Uterus (tissue), 3 donors: ENCODE measurements at regions not wholly inside any gene's neighbourhood (a gene's known extent, or its start where the extent isn't known, plus 50 kb on each side); places are given as distances from the start of the nearest gene placed in this dataset.
"Not testable (repeated sequence)": the region's sequence is repeated elsewhere in the genome, so short reads cannot be mapped to it uniquely, and the experiment has no call there.

Source experiments
- DNase-seq, 2 donors: peaks; one replicate each; pipeline ENCODE4 v3.0.0-alpha.2; 2019 to 2020
- H3K27ac ChIP-seq, 2 donors: fragments of 200-600 bp; sonication (generic); 1 replicate in 1 of 2; 2 replicates in 1 of 2; pipeline ENCODE4 v1.5.1; 2016 to 2018
- H3K27me3 ChIP-seq, 2 donors: fragments of 200-600 bp; sonication (generic); one replicate each; pipeline ENCODE4 v1.5.1; 2018 to 2019; ENCODE audit warnings: control low read depth in 1 of 2
- H3K36me3 ChIP-seq, 2 donors: fragments of 200-600 bp; sonication (generic); one replicate each; pipeline ENCODE4 v1.5.1; 2019; ENCODE audit warnings: control low read depth in 1 of 2
- H3K4me1 ChIP-seq, 2 donors: fragments of 200-600 bp; sonication (generic); one replicate each; pipeline ENCODE4 v1.5.1; 2018 to 2019; ENCODE audit warnings: control low read depth in 1 of 2
- H3K4me3 ChIP-seq, 2 donors: fragments of 200-600 bp; sonication (generic); 1 replicate in 1 of 2; 2 replicates in 1 of 2; pipeline ENCODE4 v1.5.1; 2018 to 2019; ENCODE audit warnings: mild to moderate bottlenecking in 1 of 2
- H3K9me3 ChIP-seq, 2 donors: fragments of 200-600 bp; sonication (generic); one replicate each; pipeline ENCODE4 v1.5.1; 2019; ENCODE audit warnings: control low read depth in 1 of 2
- POLR2A ChIP-seq, 2 donors: fragments of 450-650 bp; IDR thresholded peaks; one replicate each; pipeline ENCODE4 v1.6.1; 2016; ENCODE audit warnings: antibody characterized with exemption in 2 of 2, mild to moderate bottlenecking in 1 of 2, moderate library complexity in 1 of 2
- intact Hi-C: fragments of 100-400 bp; cut with DNase I; formaldehyde crosslinking; loops from one replicate; pipeline ENCODE4 v1.15.1; 2023; ENCODE audit warnings: low total_unique reads
- TF ChIP-seq, protein P1 (sequence below), 4 experiments: fragments of 200-600 bp in 2 of 4; fragments of 450-650 bp in 2 of 4; sonication (generic) in 2 of 4; IDR thresholded peaks; one replicate each; pipeline ENCODE4 v1.5.1; 2016 to 2019; ENCODE audit warnings: antibody characterized with exemption in 4 of 4, mild to moderate bottlenecking in 2 of 4, moderate library complexity in 1 of 4
- donor health status: DM: yes; HTN: yes; CAD: no.

- no peaks in the 10 kb centered on the region for H3K9me3 ChIP-seq
- H3K4me1 ChIP-seq, result no peaks in the 10 kb centered on the region
- H3K4me3 ChIP-seq, result no peak overlapping the region
- no peak for TF ChIP-seq POLR2A (IDR thresholded peaks at IDR 0.05)
- TF ChIP-seq, protein P1, sequence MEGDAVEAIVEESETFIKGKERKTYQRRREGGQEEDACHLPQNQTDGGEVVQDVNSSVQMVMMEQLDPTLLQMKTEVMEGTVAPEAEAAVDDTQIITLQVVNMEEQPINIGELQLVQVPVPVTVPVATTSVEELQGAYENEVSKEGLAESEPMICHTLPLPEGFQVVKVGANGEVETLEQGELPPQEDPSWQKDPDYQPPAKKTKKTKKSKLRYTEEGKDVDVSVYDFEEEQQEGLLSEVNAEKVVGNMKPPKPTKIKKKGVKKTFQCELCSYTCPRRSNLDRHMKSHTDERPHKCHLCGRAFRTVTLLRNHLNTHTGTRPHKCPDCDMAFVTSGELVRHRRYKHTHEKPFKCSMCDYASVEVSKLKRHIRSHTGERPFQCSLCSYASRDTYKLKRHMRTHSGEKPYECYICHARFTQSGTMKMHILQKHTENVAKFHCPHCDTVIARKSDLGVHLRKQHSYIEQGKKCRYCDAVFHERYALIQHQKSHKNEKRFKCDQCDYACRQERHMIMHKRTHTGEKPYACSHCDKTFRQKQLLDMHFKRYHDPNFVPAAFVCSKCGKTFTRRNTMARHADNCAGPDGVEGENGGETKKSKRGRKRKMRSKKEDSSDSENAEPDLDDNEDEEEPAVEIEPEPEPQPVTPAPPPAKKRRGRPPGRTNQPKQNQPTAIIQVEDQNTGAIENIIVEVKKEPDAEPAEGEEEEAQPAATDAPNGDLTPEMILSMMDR (IDR thresholded peaks at IDR 0.05), result no peak
- no peaks in the 10 kb centered on the region for H3K27me3 ChIP-seq
- H3K36me3 ChIP-seq, result no peaks in the 10 kb centered on the region
- intact Hi-C loops, result no loop called here
- no peak overlapping the region for H3K27ac ChIP-seq
- no peak for DNase-seq
Observed at GRCh38 chr10:65090991-65091390, 1569.8 kb downstream of the REEP3 start.

- no peaks in the 10 kb centered on the region for H3K27me3 ChIP-seq
Observed at GRCh38 chr10:65100146-65100545, 1578.9 kb downstream of the REEP3 start.

GRCh38 chr10:65100881-65101280, 1579.7 kb downstream of the REEP3 start:
- H3K36me3 ChIP-seq, H3K27ac ChIP-seq, H3K27me3 ChIP-seq, H3K9me3 ChIP-seq, H3K4me1 ChIP-seq, DNase-seq, intact Hi-C loops, H3K4me3 ChIP-seq: not testable (repeated sequence)

More at GRCh38 chr10:65100146-65100545, 1578.9 kb downstream of the REEP3 start:
- Histone ChIP-seq H3K4me1 (no peaks in the 10 kb centered on the region), H3K27ac (no peak overlapping the region), H3K4me3 (no peak overlapping the region), H3K36me3 (no peaks in the 10 kb centered on the region), H3K9me3 (no peaks in the 10 kb centered on the region)
- TF ChIP-seq, protein P1 (IDR thresholded peaks at IDR 0.05), result no peak
- no peak for TF ChIP-seq POLR2A (IDR thresholded peaks at IDR 0.05)
- no peak for DNase-seq
- intact Hi-C loops, result no loop called here

DNA sequence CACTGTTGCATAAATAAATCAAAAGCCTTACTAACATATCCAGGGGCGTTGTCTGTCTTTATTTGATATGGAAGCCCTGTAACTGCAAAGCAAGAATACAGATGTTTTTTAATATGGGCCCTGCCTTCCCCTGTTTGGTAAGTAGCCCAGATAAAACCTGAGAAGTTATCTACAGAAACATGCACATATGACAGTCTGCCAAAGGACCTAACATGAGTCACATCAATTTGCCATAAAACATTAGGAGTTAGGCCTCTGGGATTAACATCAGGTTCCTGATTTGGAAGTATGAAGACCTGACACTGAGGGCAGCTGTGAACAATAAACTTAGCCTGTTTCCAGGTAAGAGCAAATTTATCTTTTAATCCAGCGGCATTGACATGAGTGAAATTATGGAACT, 1588.8 kb downstream of the REEP3 start:
- no peak for DNase-seq
- Histone ChIP-seq H3K27me3 (no peaks in the 10 kb centered on the region), H3K27ac (no peak overlapping the region), H3K36me3 (no peaks in the 10 kb centered on the region), H3K4me1 (no peaks in the 10 kb centered on the region), H3K9me3 (no peaks in the 10 kb centered on the region), H3K4me3 (no peak overlapping the region)
- TF ChIP-seq, protein P1 (IDR thresholded peaks at IDR 0.05), result no peak
- TF ChIP-seq POLR2A (IDR thresholded peaks at IDR 0.05), result no peak
- intact Hi-C loops, result no loop called here

GRCh38 chr10:65111059-65111458, 1589.9 kb downstream of the REEP3 start:
- intact Hi-C loops, H3K27me3 ChIP-seq, H3K9me3 ChIP-seq, H3K27ac ChIP-seq, H3K4me1 ChIP-seq, H3K4me3 ChIP-seq, H3K36me3 ChIP-seq, DNase-seq: not testable (repeated sequence)

- H3K4me3 ChIP-seq, result no peak overlapping the region
- TF ChIP-seq, protein P1 (IDR thresholded peaks at IDR 0.05), result no peak
- TF ChIP-seq POLR2A (IDR thresholded peaks at IDR 0.05), result no peak
- H3K27me3 ChIP-seq, result no peaks in the 10 kb centered on the region
- intact Hi-C loops, result no loop called here
- H3K4me1 ChIP-seq, result no peaks in the 10 kb centered on the region
- no peaks in the 10 kb centered on the region for H3K36me3 ChIP-seq
- no peak for DNase-seq
- no peak overlapping the region for H3K27ac ChIP-seq
- H3K9me3 ChIP-seq, result no peaks in the 10 kb centered on the region
Observed at GRCh38 chr10:65112573-65112972, 1591.4 kb downstream of the REEP3 start.
